Activated T-helper 1 cell treated with anti-CD3 and anti-CD28 coated beads, Interleukin-2, amount 50 U/mL, for 16 hours (primary cell): ENCODE measurements at regions not wholly inside any gene's neighbourhood (a gene's known extent, or its start where the extent isn't known, plus 50 kb on each side); places are given as distances from the start of the nearest gene placed in this dataset.

Experiments used
- DNase-seq, 2 donors: peaks; one replicate each; pipeline ENCODE4 v3.0.0-alpha.2; 2020; ENCODE audit warnings: low read depth in 1 of 2, low spot score in 1 of 2

GRCh38 chr6:56771189-56771588 is 128.5 kb upstream of the DST start:
- DNase-seq, result no peak

DNA sequence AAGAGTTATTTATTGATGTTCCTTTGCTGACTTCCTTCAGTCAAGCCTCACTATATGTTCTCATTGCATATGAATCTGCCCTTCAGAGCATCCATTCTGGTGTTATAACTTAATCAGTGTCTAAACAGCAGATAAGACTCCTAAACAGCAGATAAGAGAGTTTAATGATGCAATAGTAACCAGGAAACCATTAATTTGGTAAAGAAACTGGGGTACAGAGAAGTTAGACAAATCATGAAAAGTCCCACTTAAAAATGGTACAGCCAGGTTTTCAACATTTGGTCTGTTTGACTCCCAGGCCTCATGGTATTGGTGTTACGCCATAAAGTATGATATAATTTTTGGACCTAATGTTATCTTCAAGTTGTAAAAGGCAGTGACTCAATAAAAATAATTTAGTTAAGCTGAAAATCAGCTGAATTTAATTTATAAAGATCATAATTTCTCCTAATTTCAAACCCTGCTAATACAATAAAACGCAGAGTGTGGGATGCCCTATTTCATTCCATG is 127.4 kb upstream of the DST start:
- no peak for DNase-seq

- no peak for DNase-seq
Observed at GRCh38 chr6:56767892-56768531, 125.3 kb upstream of the DST start.

DNA sequence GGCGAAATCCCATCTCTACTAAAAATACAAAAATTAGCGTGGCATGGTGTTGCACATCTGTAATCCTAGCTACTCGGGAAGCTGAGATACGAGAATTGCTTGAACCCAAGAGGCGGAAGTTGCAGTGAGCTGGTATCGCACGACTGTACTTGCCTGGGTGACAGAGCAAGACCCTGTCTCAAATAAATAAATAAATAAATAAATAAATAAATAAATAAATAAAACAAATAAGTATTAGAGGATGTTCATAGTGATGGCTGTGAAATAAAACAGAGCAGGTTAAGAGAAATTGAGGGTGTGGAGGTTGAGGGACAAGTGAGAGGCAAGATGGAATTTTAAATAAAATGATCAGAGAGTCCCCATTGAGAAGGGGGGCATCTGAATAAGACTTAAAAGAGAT is 124.7 kb upstream of the DST start:
- no peak for DNase-seq

DNA sequence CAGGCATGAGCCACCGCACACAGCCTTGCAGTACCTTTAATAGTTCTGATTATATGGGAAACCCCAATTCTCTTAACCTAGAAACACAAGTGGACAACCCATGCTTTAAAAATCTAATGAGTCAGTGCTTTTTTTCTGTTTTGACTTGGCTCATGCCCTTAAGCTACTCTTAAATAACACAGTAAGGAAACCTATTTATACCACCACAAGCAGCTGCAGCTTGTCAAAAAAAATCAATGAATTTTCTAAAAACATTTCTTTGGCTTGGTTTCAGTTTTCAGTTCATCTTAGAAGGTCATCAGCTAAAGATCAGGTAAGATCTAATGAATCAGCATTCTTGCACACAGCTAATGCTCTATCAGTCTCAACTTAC is 124.1 kb upstream of the DST start:
- no peak for DNase-seq

GRCh38 chr6:56766139-56766805 is 123.6 kb upstream of the DST start:
- no peak for DNase-seq

DNA sequence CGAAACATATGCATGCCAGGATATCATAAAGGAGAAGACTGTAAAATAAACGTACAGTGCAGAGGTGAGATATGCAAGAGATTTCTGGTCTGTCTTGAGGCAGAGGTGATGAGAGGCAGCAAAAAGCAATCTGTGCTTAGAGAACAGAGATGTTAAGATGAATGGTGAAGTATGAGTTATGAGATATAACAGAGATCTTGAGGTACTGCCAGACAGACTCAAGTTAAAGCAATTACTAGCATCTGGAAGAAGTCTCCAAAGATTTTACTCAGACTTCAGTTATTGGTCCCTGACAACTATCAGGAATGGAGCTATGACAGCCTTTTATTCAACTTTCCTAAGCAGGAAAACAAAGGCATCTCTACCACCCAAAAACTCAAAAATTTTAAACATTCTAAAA is 122.8 kb upstream of the DST start:
- DNase-seq, result no peak

GRCh38 chr6:56764081-56764566 is 121.4 kb upstream of the DST start:
- DNase-seq, result no peak

GRCh38 chr6:56761651-56762050 is 119.0 kb upstream of the DST start:
- no peak for DNase-seq

DNA sequence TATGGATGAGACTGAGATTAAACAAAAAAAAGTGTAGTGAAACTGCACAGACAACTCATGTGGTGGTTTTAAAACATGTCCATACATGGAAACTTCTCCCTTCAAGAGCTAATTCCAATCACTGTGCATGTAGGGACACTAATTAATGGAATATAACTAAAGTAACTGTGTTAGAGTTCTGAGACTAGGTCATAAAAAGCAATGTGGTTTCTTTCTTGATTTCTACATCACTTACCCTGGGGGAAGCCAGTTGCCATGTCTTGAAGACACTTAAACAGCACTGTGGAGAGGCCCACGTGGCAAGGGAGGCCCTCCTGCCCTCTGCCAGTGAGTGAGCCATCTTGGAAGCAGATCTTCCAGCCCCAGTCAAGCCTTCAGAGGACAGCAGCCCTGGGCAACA is 118.2 kb upstream of the DST start:
- DNase-seq, result no peak

DNA sequence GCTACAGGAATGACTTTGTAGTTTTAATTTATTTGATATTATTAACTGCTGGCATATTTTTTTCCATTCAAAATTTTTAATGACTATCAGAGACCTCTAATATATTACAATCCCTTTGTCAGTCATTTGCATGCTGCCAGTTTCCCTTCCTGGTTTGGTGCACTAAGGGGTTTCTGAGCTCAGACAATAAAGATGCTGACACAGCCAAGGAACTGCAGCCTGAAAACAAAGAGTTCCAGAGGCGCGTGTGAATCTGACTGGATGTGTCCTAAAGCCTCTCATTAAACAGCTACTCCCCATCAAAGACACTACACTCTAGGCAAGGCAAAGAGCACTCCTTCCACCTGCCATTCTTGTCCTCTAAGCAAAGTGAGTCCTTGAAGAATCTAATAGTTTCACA is 116.8 kb upstream of the DST start:
- DNase-seq, result no peak

DNA sequence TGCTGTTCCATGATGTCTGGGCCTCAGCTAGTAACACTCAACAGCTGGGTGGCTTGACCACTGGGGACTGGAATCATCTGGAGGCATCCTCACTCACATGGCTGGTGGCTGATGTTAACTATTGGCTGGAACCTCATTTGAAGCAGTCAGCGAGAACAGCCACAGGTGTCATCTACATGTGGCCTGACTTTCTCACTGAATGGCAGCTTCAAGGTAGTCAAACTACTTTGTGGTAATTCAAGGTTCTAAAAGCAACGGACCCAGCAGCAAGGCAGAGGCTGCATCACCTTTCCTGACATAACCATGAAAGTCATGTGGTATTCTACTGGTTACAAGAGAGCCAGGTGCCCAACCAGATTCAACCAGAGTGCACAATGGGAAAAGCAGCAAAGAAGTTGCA is 115.9 kb upstream of the DST start:
- DNase-seq, result no peak

DNA sequence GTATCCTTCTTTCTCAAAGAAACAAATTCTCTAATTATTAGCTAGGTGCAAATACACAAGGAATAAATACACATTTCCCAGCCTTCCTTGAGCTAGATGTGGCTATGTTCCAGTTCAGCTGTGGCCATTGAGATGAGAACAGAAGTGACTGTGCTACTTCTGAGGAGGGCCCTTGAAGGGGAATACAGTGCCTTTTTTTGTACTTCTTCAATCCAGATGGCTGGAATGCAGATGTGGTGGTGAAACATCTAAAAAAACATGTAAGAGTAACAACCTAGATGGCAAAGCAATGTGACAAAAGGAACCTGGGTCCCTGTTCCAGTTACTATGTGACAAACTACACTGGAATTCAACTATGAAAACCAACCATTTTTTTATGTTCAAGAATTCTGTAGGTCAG is 115.4 kb upstream of the DST start:
- DNase-seq, result no peak

GRCh38 chr6:56757588-56757984 is 114.9 kb upstream of the DST start:
- DNase-seq, result no peak

GRCh38 chr6:56756791-56757587 is 114.3 kb upstream of the DST start:
- no peak for DNase-seq

GRCh38 chr6:56756219-56756789 is 113.6 kb upstream of the DST start:
- no peak for DNase-seq

- DNase-seq, result no peak
Observed at GRCh38 chr6:56755040-56755439, 112.4 kb upstream of the DST start.

- DNase-seq, result no peak
Observed at GRCh38 chr6:56753811-56754210, 111.1 kb upstream of the DST start.

DNA sequence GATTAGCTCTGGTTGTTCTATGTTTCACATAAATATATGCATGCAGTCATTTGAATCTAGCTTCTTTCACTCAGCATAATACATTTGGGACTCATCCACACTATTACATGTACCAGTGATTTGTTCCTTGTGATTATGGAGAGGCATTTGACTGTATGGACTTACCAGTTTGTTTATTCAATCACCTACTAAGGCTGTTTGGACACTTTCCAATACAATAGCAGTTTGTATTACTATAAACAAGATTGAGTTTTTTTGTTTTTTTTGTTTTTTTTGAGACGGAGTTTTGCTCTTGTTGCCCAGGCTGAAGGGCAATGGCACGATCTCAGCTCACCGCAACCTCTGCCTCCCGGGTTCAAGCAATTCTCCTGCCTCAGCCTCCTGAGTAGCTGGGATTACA is 109.8 kb upstream of the DST start:
- no peak for DNase-seq

DNA sequence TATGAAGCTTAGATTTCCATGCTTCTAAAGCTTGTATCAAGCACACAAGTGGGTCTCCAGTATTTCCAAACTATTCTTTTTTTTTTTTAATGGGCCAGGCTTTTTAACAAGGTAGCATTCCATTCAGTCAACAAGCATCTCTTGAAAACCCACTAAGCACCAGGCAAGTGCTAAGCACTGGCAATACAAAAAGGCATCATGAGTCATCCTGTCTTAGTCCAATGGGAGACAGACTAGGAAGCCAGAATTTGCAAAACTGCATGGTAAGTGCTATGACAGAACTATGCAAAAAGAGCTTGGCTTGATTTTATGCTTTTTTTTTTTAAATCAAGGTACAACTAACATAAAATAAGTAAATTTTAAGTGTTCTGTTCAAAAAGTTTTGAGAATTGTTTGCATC is 109.3 kb upstream of the DST start:
- no peak for DNase-seq

- no peak for DNase-seq
Observed at GRCh38 chr6:56751604-56752003, 108.9 kb upstream of the DST start.

GRCh38 chr6:56750686-56751085 is 108.0 kb upstream of the DST start:
- DNase-seq, result no peak
